Middle frontal gyrus (tissue), 1 donor: ENCODE measurements at regions not wholly inside any gene's neighbourhood (a gene's known extent, or its start where the extent isn't known, plus 50 kb on each side); places are given as distances from the start of the nearest gene placed in this dataset.
"Not testable (repeated sequence)": the region's sequence is repeated elsewhere in the genome, so short reads cannot be mapped to it uniquely, and the experiment has no call there.

ENCODE experiments used
- DNase-seq: peaks from one replicate; pipeline ENCODE4 v3.0.0-alpha.2; 2015; ENCODE audit warnings: low spot score; ENCODE audit errors: extremely low spot score

- no peak for DNase-seq
Measured at GRCh38 chr12:66733321-66733720, 54.4 kb upstream of the GRIP1 start.

DNA sequence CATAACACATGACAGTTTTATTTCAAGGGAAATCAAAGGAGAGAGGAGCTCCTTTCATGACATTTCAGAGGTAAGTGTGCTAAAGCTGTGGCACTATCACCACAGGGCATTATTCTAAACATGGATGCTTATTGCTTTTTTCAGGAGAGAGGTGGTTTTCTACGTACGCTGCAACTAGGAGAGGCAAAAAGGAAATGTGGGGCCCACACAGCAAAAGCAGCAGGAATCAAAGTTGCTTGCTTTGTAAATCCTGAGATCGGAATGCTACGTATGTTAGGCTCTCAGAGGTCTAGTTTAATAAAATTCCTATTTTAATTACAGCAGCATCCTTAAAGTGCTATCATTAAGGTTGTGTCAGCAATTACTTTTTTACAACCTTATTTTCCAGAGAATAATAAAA, 55.0 kb upstream of the GRIP1 start:
- DNase-seq = no peak

GRCh38 chr12:66735275-66735674, 56.4 kb upstream of the GRIP1 start:
- DNase-seq = no peak

- no peak for DNase-seq
Measured at GRCh38 chr12:66736931-66737330, 58.1 kb upstream of the GRIP1 start.

DNA sequence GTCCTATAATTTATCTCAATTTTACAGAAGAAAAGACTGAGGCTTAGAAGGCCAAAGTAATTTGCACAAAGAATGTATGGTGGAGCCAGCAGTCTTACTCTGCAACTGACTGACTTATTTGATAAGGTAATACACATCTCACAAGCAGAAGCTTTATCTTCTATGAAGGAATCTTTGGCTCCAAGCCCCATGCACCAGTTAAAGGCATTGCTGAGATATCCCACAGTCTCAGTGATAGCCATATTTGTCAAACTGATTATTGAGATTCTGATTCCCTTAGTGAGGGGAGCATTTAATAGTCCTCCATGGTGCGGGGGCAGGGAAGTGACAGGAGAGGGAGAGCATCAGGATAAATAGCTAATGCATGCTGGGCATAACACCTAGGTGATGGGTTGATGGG, 60.4 kb upstream of the GRIP1 start:
- DNase-seq = no peak

GRCh38 chr12:66739940-66740651, 61.2 kb upstream of the GRIP1 start:
- no peak for DNase-seq

- DNase-seq = no peak
Measured at GRCh38 chr12:66740732-66741131, 61.9 kb upstream of the GRIP1 start.

- DNase-seq = no peak
Measured at GRCh38 chr12:66741919-66742318, 63.0 kb upstream of the GRIP1 start.

DNA sequence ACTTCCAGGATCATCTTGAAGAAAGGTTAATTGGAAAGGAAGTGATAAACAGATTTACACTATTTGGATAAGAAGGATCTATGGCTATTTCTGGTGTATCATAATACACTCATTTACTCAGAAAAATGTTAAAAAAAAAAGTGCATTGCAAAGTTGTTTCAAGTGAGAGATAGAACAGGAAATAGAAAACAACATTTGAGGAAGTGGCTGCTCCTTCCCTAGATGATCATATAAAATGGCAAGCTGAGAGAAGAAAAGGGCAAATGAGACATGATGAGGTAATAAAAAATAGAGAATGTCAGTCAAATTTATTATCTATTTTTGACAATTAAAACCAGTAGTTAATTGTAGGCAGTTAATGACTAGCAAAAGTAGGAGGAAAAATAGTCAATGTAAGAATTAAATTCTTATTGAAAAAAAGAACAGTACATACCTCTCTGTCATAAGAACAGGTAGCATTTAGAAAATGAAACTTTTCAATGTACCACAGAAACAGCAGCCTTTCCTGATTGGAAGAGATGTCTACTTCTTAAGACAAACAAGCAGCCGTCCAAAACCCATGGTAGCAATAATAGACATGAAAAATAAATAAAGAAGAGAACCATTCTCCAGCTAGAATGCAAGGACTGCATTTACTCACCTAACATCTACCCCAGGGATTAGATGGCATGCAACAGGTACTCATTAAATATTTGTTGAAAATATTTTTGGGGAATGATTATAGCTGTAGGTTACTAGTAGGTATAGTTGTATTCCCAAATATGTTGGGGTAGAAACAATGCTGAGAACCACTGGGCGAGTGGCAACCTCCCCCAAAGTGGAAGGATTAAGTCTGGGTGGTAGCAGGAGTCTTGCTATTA, 63.9 kb upstream of the GRIP1 start:
- DNase-seq = no peak

- no peak for DNase-seq
Measured at GRCh38 chr12:66744461-66744860, 65.6 kb upstream of the GRIP1 start.

DNA sequence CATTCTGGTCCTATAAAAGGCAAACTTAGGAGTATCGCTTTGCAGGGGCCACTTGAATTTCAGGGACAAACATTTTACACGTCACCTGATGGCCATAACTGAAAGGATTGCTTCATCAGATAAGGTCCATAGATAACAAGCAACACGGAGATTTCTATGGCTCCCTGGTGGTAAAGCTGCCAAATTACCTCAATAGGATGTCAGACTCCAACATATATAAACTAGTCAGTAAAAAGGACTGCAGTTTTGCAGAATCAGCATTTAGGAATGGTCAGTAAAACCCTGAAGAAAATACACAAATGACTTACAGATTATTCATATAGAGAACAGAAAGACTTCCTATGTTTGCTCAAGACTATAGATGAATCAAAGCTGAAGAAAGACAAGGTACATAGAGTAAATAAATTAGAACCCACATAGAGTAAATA, 66.1 kb upstream of the GRIP1 start:
- no peak for DNase-seq

- DNase-seq = no peak
Measured at GRCh38 chr12:66746489-66747201, 67.8 kb upstream of the GRIP1 start.

DNA sequence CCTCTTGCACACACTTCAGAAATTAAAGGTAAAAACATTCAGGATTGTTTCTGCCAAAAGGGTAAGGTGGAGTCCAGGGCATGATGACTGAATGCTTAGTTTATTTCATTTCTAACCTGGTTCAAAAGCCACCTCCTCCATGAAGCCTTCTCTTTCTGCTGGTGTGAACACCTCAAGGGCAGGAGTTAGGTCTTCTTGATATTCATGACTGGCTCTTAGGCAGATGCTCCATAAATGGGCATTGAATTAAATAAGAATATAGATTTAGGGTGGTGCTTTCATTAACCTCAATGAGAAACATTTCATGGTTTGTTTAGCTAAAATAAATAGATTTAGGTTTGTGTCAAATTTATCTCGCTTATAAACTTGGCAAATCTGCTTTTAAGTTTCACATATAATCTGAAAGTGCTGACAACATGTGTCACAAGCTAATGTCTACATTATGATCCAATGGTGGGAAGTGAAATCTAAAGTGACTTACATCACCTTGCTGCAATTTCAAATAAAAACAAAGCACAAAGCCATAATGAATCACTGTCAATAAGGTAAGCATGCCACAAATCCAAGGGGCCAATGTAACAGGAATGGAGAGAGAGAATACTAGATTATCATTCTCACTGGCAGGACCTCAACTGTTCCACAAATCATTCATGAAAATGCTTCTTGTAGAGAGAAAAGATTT, 72.7 kb upstream of the GRIP1 start:
- DNase-seq = no peak

DNA sequence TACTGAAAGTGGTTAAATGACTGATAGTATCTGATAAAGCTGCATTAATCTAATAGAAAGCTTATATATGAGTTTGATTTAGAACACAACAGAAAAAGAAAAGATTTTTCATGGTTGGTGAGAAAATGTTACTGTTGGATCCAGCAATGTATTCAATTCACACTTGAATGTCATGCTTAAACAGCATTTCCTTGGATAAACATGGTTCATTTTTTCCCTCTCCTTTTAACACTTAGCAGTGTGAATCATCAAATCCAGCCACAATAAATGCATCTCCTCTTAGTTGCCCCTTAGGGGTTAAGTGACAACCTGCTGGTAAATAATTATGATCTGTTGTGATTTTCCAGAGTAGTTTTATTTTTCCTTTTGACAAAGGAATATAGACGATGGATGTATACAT, 74.9 kb upstream of the GRIP1 start:
- no peak for DNase-seq

DNA sequence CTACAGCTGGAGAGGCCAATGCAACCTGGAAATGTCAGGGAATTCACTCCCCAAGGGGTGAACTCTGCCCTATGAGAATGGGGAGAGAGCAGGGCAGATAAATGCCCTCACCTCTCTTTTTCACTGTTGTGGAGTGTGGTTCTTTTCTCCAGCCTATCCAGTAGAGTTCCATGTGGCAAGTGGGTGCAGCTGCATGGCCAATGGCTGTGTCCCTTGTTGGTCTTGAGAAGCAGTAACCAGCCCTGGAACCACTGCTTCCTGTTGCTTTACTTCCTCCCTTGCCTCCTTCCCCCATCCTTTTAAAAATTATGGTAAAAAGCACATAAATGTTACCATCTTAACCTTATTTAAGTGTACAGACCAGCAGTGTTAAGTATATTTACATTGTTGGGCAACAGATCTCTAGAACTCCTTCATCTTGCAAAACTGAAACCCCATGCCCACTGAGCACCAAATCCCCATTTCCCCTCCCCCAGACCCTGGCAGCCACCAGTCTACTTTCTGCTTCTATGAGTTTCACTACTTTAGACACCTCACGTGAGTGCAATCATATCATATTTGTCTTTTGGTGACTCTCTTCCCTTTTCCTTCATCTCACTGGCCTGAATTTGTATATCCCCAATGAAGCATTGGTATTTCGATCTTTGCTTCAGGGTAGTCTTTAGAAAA, 77.0 kb upstream of the GRIP1 start:
- no peak for DNase-seq

DNA sequence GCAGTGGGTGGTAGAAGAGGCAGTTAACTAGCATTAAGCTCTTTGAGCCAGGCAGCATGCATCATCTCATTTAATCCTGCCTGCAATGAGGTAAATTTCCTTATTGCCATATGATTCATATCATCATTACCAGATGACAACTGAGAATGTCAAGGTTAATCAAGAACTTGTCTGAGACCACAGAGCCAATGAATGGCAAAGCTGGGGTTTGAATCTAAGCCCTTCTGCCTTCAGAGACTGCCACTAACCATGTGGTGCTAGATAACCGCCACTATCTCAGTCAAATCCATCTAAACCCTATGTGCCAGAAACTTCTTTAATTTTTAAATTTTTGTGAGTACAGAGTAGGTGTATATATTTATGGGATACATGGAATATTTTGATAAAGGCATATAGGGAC, 77.8 kb upstream of the GRIP1 start:
- DNase-seq = no peak

DNA sequence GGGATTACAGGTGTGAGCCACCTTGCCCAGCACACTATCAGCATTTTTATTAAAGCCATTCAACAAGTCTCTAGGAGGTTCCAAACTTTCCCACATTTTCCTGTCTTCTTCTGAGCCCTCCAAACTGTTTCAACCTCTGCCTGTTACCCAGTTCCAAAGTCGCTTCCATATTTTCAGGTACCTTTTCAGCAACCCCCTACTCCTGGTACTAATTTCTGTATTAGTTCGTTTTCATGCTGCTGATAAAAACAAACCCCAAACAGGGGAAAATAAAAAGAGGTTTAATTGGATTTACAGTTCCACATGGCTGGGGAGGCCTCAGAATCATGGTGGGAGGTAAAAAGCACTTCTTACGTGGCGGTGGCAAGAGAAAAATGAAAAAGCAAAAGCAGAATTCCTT, 81.2 kb upstream of the GRIP1 start:
- not testable (repeated sequence) for DNase-seq

DNA sequence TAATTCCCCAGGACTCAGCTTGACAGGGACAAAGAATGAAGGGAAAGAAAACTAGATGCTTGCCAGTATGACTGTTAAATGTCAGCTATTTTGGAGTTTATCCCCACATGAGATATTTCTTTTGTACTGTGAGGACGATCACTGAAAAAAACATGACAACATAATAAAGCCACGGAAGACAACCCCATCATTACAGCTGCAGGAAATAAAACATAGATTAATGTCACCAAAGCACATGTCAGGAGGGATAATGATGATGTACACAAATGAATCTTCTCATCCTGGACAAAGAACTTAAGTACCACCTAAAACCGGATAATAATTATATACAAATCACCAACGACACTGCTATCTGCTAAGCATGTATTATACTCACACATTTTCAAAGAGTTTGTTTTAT, 84.6 kb upstream of the GRIP1 start:
- no peak for DNase-seq

- DNase-seq = no peak
Measured at GRCh38 chr12:66765204-66765603, 86.3 kb upstream of the GRIP1 start.

GRCh38 chr12:66767536-66767935, 88.7 kb upstream of the GRIP1 start:
- no peak for DNase-seq

- DNase-seq = no peak
Measured at GRCh38 chr12:66768293-66768692, 89.4 kb upstream of the GRIP1 start.
